ENCODE measurements at regions not wholly inside any gene's neighbourhood (a gene's known extent, or its start where the extent isn't known, plus 50 kb on each side); places are given as distances from the start of the nearest gene placed in this dataset.
"Not testable (repeated sequence)": the region's sequence is repeated elsewhere in the genome, so short reads cannot be mapped to it uniquely, and the experiment has no call there.

- H3K36me3 ChIP-seq (replicated peaks; ENCODE audit: control insufficient read depth, insufficient read depth, low read length): no peaks in the 10 kb centered on the region
- no peak for DNase-seq
- no peaks in the 10 kb centered on the region for H3K27me3 ChIP-seq (ENCODE audit: control insufficient read depth, insufficient read depth, low read length)
- no peak overlapping the region for H3K4me3 ChIP-seq (ENCODE audit: insufficient read depth, low read depth, low read length)
Observed at GRCh38 chr15:38103564-38103963, 149.1 kb upstream of the SPRED1 start.

- Histone ChIP-seq H3K27me3 (ENCODE audit: control insufficient read depth, insufficient read depth, low read length) (no peaks in the 10 kb centered on the region), H3K4me3 (ENCODE audit: insufficient read depth, low read depth, low read length) (no peak overlapping the region), H3K36me3 (replicated peaks; ENCODE audit: control insufficient read depth, insufficient read depth, low read length) (no peaks in the 10 kb centered on the region)
- no peak for DNase-seq
Observed at GRCh38 chr15:38111070-38111469, 141.6 kb upstream of the SPRED1 start.

DNA sequence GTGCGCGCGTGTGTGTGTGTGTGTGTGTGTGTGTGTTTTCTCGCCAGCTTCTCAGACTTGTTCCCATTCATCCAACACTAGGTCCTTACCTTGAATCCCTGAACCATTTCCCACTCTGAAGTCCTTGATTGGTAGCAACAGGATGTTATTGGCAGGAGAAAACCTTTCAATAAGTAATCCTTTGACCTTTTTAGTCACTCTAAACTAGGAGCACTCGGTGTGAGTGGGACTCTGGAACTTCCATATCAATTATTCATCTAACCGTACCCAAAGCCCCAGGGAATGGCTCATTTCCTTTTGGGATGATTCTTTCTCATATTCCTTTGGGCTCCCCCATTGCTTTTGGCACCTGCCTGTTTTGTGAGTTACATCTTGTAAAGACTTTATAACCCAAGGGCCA is 140.2 kb upstream of the SPRED1 start:
- H3K4me3 ChIP-seq (ENCODE audit: insufficient read depth, low read depth, low read length): no peak overlapping the region
- no peaks in the 10 kb centered on the region for H3K27me3 ChIP-seq (ENCODE audit: control insufficient read depth, insufficient read depth, low read length)
- DNase-seq: no peak
- no peaks in the 10 kb centered on the region for H3K36me3 ChIP-seq (replicated peaks; ENCODE audit: control insufficient read depth, insufficient read depth, low read length)

DNA sequence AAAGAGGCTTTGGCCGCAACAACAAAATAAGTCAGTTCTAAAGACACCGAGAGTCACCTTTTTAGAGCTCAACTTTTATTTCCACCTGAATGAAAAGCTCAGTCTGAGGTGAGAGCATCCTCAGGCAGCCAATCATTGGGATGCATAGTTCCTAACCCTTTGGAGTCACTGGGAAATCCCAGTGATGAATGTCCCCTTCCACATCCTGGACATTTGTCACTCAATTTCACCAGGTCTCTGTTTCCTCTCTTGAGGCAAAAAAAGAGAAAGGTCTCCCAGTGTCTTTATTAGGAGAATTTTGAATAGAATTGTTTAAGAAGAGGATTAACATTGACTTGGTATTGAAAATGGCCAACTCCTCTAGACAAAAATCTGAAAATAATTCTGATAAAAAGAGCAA is 137.5 kb upstream of the SPRED1 start:
- DNase-seq: no peak
- no peak overlapping the region for H3K4me3 ChIP-seq (ENCODE audit: insufficient read depth, low read depth, low read length)
- no peaks in the 10 kb centered on the region for H3K27me3 ChIP-seq (ENCODE audit: control insufficient read depth, insufficient read depth, low read length)
- no peaks in the 10 kb centered on the region for H3K36me3 ChIP-seq (replicated peaks; ENCODE audit: control insufficient read depth, insufficient read depth, low read length)

- H3K27me3 ChIP-seq (ENCODE audit: control insufficient read depth, insufficient read depth, low read length): no peaks in the 10 kb centered on the region
- DNase-seq: no peak
- H3K36me3 ChIP-seq (replicated peaks; ENCODE audit: control insufficient read depth, insufficient read depth, low read length): no peaks in the 10 kb centered on the region
- H3K4me3 ChIP-seq (ENCODE audit: insufficient read depth, low read depth, low read length): no peak overlapping the region
Observed at GRCh38 chr15:38117781-38118180, 134.9 kb upstream of the SPRED1 start.

DNA sequence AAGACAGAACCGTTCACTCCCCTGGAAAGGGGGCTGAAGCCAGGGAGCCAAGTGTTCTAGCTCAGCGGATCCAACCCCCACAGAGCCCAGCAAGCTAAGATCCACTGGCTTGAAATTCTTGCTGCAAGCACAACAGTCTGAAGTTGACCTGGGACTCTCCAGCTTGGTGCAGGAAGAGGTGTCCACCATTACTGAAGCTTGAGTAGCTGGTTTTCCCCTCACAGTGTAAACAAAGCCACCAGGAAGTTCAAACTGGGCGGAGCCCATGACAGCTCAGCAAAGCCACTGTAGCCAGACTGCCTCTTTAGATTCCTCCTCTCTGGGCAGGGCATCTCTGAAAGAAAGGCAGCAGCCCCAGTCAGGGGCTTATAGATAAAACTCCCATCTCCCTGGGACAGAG is 132.8 kb upstream of the SPRED1 start:
- not testable (repeated sequence) for H3K36me3 ChIP-seq (replicated peaks; ENCODE audit: control insufficient read depth, insufficient read depth, low read length); H3K4me3 ChIP-seq (ENCODE audit: insufficient read depth, low read depth, low read length); DNase-seq; H3K27me3 ChIP-seq (ENCODE audit: control insufficient read depth, insufficient read depth, low read length)

DNA sequence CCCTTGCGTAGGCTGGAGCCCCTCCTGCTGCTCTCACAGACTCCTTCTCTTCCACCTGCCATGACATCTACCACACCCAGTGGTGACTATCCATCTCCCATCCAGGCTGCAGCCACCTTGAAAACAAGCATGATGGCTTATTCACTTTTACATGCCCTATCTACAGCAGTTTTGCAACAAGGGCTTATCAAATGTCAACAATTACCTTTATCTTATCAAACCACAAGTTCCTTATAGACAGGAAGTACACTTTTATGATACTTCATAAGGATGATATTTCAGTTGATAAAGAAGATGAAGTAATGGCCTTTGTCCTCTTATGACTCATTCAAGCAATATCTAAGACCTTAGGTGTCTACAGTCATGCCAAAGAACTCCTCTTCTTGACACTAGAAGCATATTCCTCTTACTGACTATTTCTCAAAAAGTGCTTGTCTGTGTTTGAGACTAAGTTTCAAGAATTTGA is 125.3 kb upstream of the SPRED1 start:
- Histone ChIP-seq H3K4me3 (ENCODE audit: insufficient read depth, low read depth, low read length) (no peak overlapping the region), H3K36me3 (replicated peaks; ENCODE audit: control insufficient read depth, insufficient read depth, low read length) (no peaks in the 10 kb centered on the region)
- no peak for DNase-seq

DNA sequence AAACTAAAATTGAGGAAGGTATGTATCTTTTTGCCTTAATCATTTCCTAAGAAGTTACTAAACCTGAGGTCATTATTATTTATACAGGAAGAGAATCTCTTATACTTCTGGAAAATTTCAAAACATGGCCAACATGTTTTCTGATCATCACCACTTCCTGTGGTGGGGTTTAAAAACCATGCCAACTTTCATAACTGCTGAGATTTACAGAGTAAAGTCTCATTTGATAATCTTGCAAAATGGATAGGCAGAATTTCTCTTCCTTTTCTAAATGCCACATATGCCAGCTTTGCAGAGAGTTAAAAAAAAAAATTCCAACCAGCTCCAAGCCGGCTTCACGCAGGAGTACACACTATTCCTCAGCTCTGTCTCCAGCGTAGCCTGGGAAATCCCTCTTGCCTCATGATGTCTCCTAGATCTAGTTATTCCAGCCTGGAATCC is 124.3 kb upstream of the SPRED1 start:
- Histone ChIP-seq H3K4me3 (ENCODE audit: insufficient read depth, low read depth, low read length) (no peak overlapping the region), H3K27me3 (ENCODE audit: control insufficient read depth, insufficient read depth, low read length) (no peaks in the 10 kb centered on the region), H3K36me3 (replicated peaks; ENCODE audit: control insufficient read depth, insufficient read depth, low read length) (no peaks in the 10 kb centered on the region)
- DNase-seq: no peak

More for the DNA sequence above, 125.3 kb upstream of the SPRED1 start:
- no peaks in the 10 kb centered on the region for H3K27me3 ChIP-seq (ENCODE audit: control insufficient read depth, insufficient read depth, low read length)

DNA sequence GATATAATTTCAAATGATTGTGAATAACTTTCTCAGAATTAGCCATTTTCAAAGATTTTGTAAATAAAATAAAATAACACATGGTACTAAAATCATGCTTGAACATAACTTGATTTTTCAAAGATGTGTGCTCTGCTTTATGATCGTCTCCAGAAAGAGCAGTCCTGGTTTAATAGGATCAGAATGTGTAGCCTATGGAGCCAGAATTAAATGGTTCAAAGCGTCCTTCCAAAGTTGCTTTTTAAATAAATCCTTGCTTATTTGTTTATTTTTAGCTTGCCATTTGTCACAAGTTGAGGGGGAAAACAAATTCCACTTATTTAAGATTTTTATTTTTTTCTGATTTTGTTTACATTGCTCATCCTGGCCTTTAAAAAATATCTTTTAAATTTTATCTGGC is 123.7 kb upstream of the SPRED1 start:
- no peak for DNase-seq
- H3K36me3 ChIP-seq (replicated peaks; ENCODE audit: control insufficient read depth, insufficient read depth, low read length): no peaks in the 10 kb centered on the region
- no peaks in the 10 kb centered on the region for H3K27me3 ChIP-seq (ENCODE audit: control insufficient read depth, insufficient read depth, low read length)
- H3K4me3 ChIP-seq (ENCODE audit: insufficient read depth, low read depth, low read length): no peak overlapping the region

DNA sequence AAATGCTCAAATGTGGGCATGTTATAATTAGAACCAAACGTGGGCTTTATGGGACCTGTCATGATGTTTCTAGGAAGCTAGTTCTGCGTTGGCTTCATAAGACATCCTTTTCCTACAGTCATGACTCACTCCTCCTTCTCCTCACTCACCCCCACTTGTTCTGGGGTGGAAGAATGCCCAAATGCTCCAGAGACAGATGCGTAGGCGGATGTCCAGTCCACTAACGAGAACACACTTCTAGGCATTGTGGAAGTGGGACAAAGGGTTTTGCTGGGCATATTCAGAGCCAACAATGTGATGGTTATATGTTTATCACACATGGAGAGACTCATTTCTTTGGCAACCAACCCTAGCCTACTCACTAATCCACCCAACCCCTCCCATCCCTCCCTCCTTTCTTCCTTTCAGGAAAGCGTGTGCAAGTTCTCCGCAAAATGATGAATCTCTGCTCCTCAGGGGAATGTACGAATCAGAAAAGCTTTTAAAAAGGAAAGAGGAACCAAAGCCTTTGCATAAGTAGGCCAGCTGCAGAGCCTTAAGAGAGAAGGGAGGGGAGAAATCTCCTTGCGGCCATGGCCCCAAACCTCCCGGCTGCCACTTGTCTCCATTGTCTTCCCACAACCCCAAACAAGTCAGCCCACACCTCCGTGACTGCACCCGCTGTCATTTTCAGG is 123.0 kb upstream of the SPRED1 start:
- no peaks in the 10 kb centered on the region for H3K27me3 ChIP-seq (ENCODE audit: control insufficient read depth, insufficient read depth, low read length)
- no peak for DNase-seq
- H3K4me3 ChIP-seq (ENCODE audit: insufficient read depth, low read depth, low read length): no peak overlapping the region
- H3K36me3 ChIP-seq (replicated peaks; ENCODE audit: control insufficient read depth, insufficient read depth, low read length): no peaks in the 10 kb centered on the region

GRCh38 chr15:38130205-38130567 is 122.5 kb upstream of the SPRED1 start:
- Histone ChIP-seq H3K4me3 (ENCODE audit: insufficient read depth, low read depth, low read length) (no peak overlapping the region), H3K27me3 (ENCODE audit: control insufficient read depth, insufficient read depth, low read length) (no peaks in the 10 kb centered on the region), H3K36me3 (replicated peaks; ENCODE audit: control insufficient read depth, insufficient read depth, low read length) (no peaks in the 10 kb centered on the region)
- no peak for DNase-seq

DNA sequence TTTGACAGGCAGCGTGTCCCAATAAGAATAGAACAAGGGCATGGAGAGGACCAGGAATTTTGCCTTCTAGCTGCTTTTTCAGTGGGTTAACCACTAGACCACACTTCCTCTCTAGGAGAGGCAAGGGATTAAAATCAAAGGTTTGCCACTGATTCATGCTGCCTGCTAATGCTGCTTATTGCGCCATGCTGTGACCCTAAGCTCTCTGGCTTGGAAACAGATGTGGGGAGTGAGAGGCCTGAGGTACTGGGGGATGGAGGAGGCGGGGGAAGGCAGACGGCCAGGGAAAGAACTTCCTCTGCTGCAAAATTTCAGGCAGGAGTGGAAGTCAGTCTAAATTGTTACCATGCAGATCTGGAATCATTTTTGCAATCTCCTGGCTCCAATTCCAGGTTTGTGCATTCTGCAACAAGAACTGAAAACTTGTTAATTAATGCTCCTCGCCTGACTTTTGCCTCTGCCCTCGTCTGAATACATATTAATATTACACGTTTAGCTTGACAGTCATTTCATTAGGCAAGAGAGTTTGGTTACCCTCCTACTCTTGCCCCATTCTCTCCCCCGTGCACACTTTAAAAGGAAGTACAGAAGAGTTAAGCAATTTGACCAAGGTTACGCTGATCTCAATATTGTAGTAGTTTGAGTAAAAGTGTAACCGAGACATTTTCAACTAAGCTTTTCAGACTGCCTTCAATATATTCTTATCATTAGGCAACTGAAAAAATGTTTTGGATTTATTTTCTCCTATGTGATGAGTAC is 121.7 kb upstream of the SPRED1 start:
- Histone ChIP-seq H3K27me3 (ENCODE audit: control insufficient read depth, insufficient read depth, low read length) (no peaks in the 10 kb centered on the region), H3K4me3 (ENCODE audit: insufficient read depth, low read depth, low read length) (no peak overlapping the region), H3K36me3 (replicated peaks; ENCODE audit: control insufficient read depth, insufficient read depth, low read length) (no peaks in the 10 kb centered on the region)
- peak; percentile 22 for DNase-seq

DNA sequence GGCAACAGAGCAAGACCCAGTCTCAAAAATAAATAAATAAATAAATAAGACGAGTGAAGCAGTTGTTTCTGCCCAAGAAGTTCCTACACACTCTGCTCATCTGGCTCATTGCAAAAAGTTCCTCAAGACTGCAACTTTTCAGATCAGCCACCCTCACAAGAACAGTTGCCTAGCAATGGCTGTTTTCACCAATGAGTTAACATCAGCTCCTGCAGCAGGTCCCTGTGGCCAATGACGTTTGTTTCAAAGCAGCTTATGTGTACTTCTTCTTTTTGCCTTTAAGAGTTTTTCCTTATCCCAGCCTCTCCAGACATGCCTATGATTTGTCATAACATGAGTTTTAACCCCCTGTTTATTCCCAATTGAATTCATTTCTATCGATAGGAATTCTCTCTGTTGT is 118.4 kb upstream of the SPRED1 start:
- Histone ChIP-seq H3K4me3 (ENCODE audit: insufficient read depth, low read depth, low read length) (no peak overlapping the region), H3K27me3 (ENCODE audit: control insufficient read depth, insufficient read depth, low read length) (no peaks in the 10 kb centered on the region), H3K36me3 (replicated peaks; ENCODE audit: control insufficient read depth, insufficient read depth, low read length) (no peaks in the 10 kb centered on the region)
- no peak for DNase-seq

DNA sequence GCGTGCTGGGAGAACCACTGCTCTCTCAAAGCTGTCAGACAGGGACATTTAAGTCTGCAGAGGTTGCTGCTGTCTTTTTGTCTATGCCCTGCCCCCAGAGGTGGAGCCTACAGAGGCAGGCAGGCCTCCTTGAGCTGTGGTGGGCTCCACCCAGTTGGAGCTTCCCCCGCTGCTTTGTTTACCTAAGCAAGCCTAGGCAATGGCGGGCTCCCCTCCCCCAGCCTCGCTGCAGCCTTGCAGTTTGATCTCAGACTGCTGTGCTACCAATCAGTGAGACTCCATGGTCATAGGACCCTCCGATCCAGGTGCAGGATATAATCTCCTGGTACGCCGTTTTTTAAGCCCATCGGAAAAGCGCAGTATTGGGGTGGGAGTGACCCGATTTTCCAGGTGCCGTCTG is 110.4 kb upstream of the SPRED1 start:
- not testable (repeated sequence) for DNase-seq; H3K4me3 ChIP-seq (ENCODE audit: insufficient read depth, low read depth, low read length); H3K27me3 ChIP-seq (ENCODE audit: control insufficient read depth, insufficient read depth, low read length); H3K36me3 ChIP-seq (replicated peaks; ENCODE audit: control insufficient read depth, insufficient read depth, low read length)

DNA sequence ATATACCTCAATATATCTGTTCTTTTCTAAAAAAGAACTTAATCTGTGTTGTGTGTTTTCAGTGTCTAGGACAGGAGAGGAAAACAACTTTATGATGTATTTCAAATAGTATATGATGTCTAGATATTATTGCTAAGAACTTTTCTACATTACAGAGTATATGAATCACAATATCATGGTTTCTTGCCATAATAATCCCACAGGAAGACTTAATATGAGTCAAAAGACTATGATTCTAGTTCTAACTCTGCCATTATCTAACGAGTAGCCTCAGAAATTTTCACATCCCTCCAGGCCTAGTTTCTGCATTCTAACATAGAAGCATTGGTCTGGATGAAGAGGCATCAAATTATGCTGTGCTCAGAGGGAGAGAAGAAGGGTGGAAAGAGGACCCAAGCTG is 107.7 kb upstream of the SPRED1 start:
- H3K36me3 ChIP-seq (replicated peaks; ENCODE audit: control insufficient read depth, insufficient read depth, low read length): no peaks in the 10 kb centered on the region
- H3K27me3 ChIP-seq (ENCODE audit: control insufficient read depth, insufficient read depth, low read length): no peaks in the 10 kb centered on the region
- H3K4me3 ChIP-seq (ENCODE audit: insufficient read depth, low read depth, low read length): no peak overlapping the region
- DNase-seq: no peak

Data from H7 (cell line).